ENCODE measurements at regions not wholly inside any gene's neighbourhood (a gene's known extent, or its start where the extent isn't known, plus 50 kb on each side); places are given as distances from the start of the nearest gene placed in this dataset.

- Histone ChIP-seq H3K4me1 (ENCODE audit: insufficient read depth, low read length, poor library complexity, severe bottlenecking) (no peaks in the 10 kb centered on the region), H3K36me3 (ENCODE audit: insufficient read depth, low read length, poor library complexity, severe bottlenecking) (no peaks in the 10 kb centered on the region), H3K27me3 (replicated peaks; ENCODE audit: insufficient read depth, low read depth, low read length, poor library complexity) (no peaks in the 10 kb centered on the region), H3K9me3 (ENCODE audit: low read depth, low read length, poor library complexity, severe bottlenecking) (no peaks in the 10 kb centered on the region), H3K4me3 (ENCODE audit: low read depth, low read length, poor library complexity, severe bottlenecking) (no peak overlapping the region), H3K27ac (ENCODE audit: low read depth, low read length, poor library complexity, severe bottlenecking) (no peak overlapping the region)
- no peak for DNase-seq (ENCODE audit: low spot score)
- POLR2A ChIA-PET (ENCODE audit: low non-redundant PET), result interaction anchor here (0.7 kb wide), 1 partner anchor 12 kb away, joined by 4 read pairs; no protein-coding TSS in a partner anchor
- BruUV-seq (replicated peaks), result no TSS peak
- TF ChIP-seq EZH2 (IDR thresholded peaks at IDR 0.05; ENCODE audit: borderline replicate concordance, low read depth, low read length, poor library complexity, severe bottlenecking), result no peak
- no peak for TF ChIP-seq CTCF (conservative IDR thresholded peaks at IDR 0.05; ENCODE audit: low read depth, low read length)
- intact Hi-C loops (cut with micrococcal nuclease; ENCODE audit: unreplicated experiment), result no loop called here
- CTCF ChIA-PET, result no interaction called here
Measured at GRCh38 chr18:72336786-72337185, 207.4 kb downstream of the CBLN2 start.

GRCh38 chr18:72329533-72329932 is 214.6 kb downstream of the CBLN2 start:
- no peak for TF ChIP-seq CTCF (conservative IDR thresholded peaks at IDR 0.05; ENCODE audit: low read depth, low read length)
- TF ChIP-seq EZH2 (IDR thresholded peaks at IDR 0.05; ENCODE audit: borderline replicate concordance, low read depth, low read length, poor library complexity, severe bottlenecking), result no peak
- H3K27ac ChIP-seq (ENCODE audit: low read depth, low read length, poor library complexity, severe bottlenecking), result no peak overlapping the region
- intact Hi-C loops (cut with micrococcal nuclease; ENCODE audit: unreplicated experiment), result no loop called here
- ChIA-PET POLR2A (ENCODE audit: low non-redundant PET) (no interaction called here), CTCF (no interaction called here)
- no peaks in the 10 kb centered on the region for H3K4me1 ChIP-seq (ENCODE audit: insufficient read depth, low read length, poor library complexity, severe bottlenecking)
- no peak overlapping the region for H3K4me3 ChIP-seq (ENCODE audit: low read depth, low read length, poor library complexity, severe bottlenecking)
- BruUV-seq (replicated peaks), result no TSS peak
- no peaks in the 10 kb centered on the region for H3K27me3 ChIP-seq (replicated peaks; ENCODE audit: insufficient read depth, low read depth, low read length, poor library complexity)
- H3K36me3 ChIP-seq (ENCODE audit: insufficient read depth, low read length, poor library complexity, severe bottlenecking), result no peaks in the 10 kb centered on the region
- H3K9me3 ChIP-seq (ENCODE audit: low read depth, low read length, poor library complexity, severe bottlenecking), result no peaks in the 10 kb centered on the region
- no peak for DNase-seq (ENCODE audit: low spot score)

- no peaks in the 10 kb centered on the region for H3K9me3 ChIP-seq (ENCODE audit: low read depth, low read length, poor library complexity, severe bottlenecking)
- H3K4me3 ChIP-seq (ENCODE audit: low read depth, low read length, poor library complexity, severe bottlenecking), result no peak overlapping the region
- H3K4me1 ChIP-seq (ENCODE audit: insufficient read depth, low read length, poor library complexity, severe bottlenecking), result no peaks in the 10 kb centered on the region
- no peak for DNase-seq (ENCODE audit: low spot score)
- H3K36me3 ChIP-seq (ENCODE audit: insufficient read depth, low read length, poor library complexity, severe bottlenecking), result no peaks in the 10 kb centered on the region
- intact Hi-C loops (cut with micrococcal nuclease; ENCODE audit: unreplicated experiment), result no loop called here
- TF ChIP-seq CTCF (conservative IDR thresholded peaks at IDR 0.05; ENCODE audit: low read depth, low read length), result no peak
- TF ChIP-seq EZH2 (IDR thresholded peaks at IDR 0.05; ENCODE audit: borderline replicate concordance, low read depth, low read length, poor library complexity, severe bottlenecking), result no peak
- H3K27me3 ChIP-seq (replicated peaks; ENCODE audit: insufficient read depth, low read depth, low read length, poor library complexity), result no peaks in the 10 kb centered on the region
- CTCF ChIA-PET, result no interaction called here
- POLR2A ChIA-PET (ENCODE audit: low non-redundant PET), result no interaction called here
- BruUV-seq (replicated peaks), result no TSS peak
- H3K27ac ChIP-seq (ENCODE audit: low read depth, low read length, poor library complexity, severe bottlenecking), result no peak overlapping the region
Measured at GRCh38 chr18:72325307-72325706, 218.8 kb downstream of the CBLN2 start.

All from A673 (cell line).